HFFc6 (cell line): ENCODE measurements at regions not wholly inside any gene's neighbourhood (a gene's known extent, or its start where the extent isn't known, plus 50 kb on each side); places are given as distances from the start of the nearest gene placed in this dataset.
"Not testable (repeated sequence)": the region's sequence is repeated elsewhere in the genome, so short reads cannot be mapped to it uniquely, and the experiment has no call there.

Experiments
- DNase-seq: peaks from one replicate; pipeline ENCODE4 v3.0.0-alpha.2; 2018
- H3K27ac Mint-ChIP-seq: 2 replicates; pipeline ENCODE4 v1.8.0; 2020; ENCODE audit warnings: mild to moderate bottlenecking, mixed read lengths
- H3K27me3 Mint-ChIP-seq: 2 replicates; pipeline ENCODE4 v1.8.0; 2021; ENCODE audit warnings: mild to moderate bottlenecking, moderate library complexity, mixed read lengths; ENCODE audit not compliant: insufficient read depth
- H3K36me3 Mint-ChIP-seq: 2 replicates; pipeline ENCODE4 v1.8.0; 2021; ENCODE audit warnings: low read depth, mixed read lengths
- H3K4me1 Mint-ChIP-seq: 2 replicates; pipeline ENCODE4 v1.8.0; 2020; ENCODE audit warnings: low read depth, mixed read lengths
- H3K4me3 Mint-ChIP-seq: 2 replicates; pipeline ENCODE4 v1.8.0; 2020; ENCODE audit warnings: mild to moderate bottlenecking, moderate library complexity, mixed read lengths
- H3K9me3 Mint-ChIP-seq: 2 replicates; pipeline ENCODE4 v1.8.0; 2020; ENCODE audit warnings: mild to moderate bottlenecking, mixed read lengths
- CTCF ChIP-seq: fragments of 200-600 bp; sonication (generic); IDR thresholded peaks from 2 replicates; pipeline ENCODE4 v1.5.0; 2021; ENCODE audit warnings: antibody characterized with exemption, mild to moderate bottlenecking

DNA sequence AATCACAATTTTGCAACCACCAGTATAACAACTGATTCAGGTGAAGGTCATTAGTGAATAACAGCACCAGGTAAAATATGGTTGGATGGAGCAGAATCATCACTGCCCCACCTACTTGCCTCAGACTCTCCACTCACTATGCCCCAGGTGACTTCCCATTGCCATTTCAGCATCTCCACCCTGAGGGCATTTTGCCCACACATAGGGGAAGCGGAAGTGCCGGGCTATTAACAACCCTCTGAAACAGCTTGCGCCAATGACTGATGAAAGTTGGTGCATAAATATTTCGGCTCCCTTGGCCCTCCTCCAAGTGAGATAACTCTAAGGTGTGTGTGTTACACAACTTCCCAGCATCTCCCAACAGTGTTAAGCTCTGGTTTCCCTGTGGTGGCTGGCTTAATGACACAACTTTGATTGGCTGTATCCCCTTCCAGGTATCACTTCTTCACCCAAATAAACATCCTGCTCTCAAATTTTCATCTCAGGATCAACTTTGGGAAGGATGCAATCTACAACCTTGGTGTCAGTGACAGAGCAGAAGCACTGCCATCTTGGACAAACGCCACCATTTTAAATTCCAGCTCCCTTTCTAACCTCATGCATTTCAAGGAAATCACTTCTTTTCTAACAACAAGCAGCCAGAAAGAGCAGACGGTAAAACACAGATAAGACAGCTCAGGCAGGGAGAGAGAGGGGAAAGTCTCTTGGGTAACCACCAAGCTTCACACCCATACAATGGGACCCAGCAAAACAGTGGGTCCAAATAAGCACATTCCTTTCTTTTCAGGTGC, 73.6 kb upstream of the PPP2R5C start:
- Mint-ChIP-seq H3K27me3 (peaks cover 28% of the 10 kb centered on the region), H3K4me3 (no peak overlapping the region), H3K9me3 (no peaks in the 10 kb centered on the region), H3K36me3 (no peaks in the 10 kb centered on the region), H3K4me1 (no peaks in the 10 kb centered on the region), H3K27ac (no peak overlapping the region)
- no peak for TF ChIP-seq CTCF
- DNase-seq = no peak

DNA sequence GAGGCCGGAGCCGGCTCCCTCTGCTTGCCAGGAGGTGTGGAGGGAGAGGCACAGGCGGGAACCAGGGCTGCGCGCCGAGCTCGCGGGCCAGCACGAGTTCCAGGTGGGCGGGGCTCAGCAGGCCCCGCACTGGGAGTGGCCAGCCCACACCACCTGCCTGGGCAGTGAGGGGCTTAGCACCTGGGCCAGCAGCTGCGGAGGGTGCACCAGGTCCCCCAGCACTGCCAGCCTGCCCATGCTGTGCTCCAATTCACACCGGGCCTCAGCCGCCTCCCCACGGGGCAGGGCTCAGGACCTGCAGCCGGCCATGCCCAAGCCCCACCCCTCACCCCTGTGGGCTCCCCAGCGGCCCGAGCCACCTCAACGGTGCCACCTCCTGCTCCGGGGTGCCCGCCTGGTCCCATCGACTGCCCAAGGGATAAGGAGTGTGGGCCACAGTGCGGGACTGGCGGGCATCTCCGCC, 72.4 kb upstream of the PPP2R5C start:
- H3K9me3 Mint-ChIP-seq = no peaks in the 10 kb centered on the region
- no peak overlapping the region for H3K27ac Mint-ChIP-seq
- peaks cover 26% of the 10 kb centered on the region for H3K27me3 Mint-ChIP-seq
- no peak overlapping the region for H3K4me3 Mint-ChIP-seq
- H3K36me3 Mint-ChIP-seq = no peaks in the 10 kb centered on the region
- no peak for DNase-seq
- TF ChIP-seq CTCF = no peak
- H3K4me1 Mint-ChIP-seq = no peaks in the 10 kb centered on the region

- H3K27me3 Mint-ChIP-seq = peaks cover 26% of the 10 kb centered on the region
- not testable (repeated sequence) for H3K4me1 Mint-ChIP-seq, DNase-seq, H3K4me3 Mint-ChIP-seq, H3K9me3 Mint-ChIP-seq, H3K27ac Mint-ChIP-seq, H3K36me3 Mint-ChIP-seq
Observed at GRCh38 chr14:101689966-101690365, 71.5 kb upstream of the PPP2R5C start.

GRCh38 chr14:101695659-101696058, 65.8 kb upstream of the PPP2R5C start:
- H3K27me3 Mint-ChIP-seq = peaks cover 22% of the 10 kb centered on the region
- no peak for DNase-seq
- no peaks in the 10 kb centered on the region for H3K4me1 Mint-ChIP-seq
- no peak overlapping the region for H3K27ac Mint-ChIP-seq
- no peaks in the 10 kb centered on the region for H3K36me3 Mint-ChIP-seq
- no peak for TF ChIP-seq CTCF
- peaks cover 4% of the 10 kb centered on the region; the same call in 1 of the 2 replicates for H3K9me3 Mint-ChIP-seq
- no peak overlapping the region for H3K4me3 Mint-ChIP-seq

- no peak overlapping the region for H3K27ac Mint-ChIP-seq
- peaks cover 16% of the 10 kb centered on the region for H3K27me3 Mint-ChIP-seq
- H3K36me3 Mint-ChIP-seq = no peaks in the 10 kb centered on the region
- H3K4me3 Mint-ChIP-seq = no peak overlapping the region
- DNase-seq = no peak
- no peaks in the 10 kb centered on the region for H3K9me3 Mint-ChIP-seq
- TF ChIP-seq CTCF = no peak
- H3K4me1 Mint-ChIP-seq = peaks cover 7% of the 10 kb centered on the region
Observed at GRCh38 chr14:101704140-101704539, 57.4 kb upstream of the PPP2R5C start.

DNA sequence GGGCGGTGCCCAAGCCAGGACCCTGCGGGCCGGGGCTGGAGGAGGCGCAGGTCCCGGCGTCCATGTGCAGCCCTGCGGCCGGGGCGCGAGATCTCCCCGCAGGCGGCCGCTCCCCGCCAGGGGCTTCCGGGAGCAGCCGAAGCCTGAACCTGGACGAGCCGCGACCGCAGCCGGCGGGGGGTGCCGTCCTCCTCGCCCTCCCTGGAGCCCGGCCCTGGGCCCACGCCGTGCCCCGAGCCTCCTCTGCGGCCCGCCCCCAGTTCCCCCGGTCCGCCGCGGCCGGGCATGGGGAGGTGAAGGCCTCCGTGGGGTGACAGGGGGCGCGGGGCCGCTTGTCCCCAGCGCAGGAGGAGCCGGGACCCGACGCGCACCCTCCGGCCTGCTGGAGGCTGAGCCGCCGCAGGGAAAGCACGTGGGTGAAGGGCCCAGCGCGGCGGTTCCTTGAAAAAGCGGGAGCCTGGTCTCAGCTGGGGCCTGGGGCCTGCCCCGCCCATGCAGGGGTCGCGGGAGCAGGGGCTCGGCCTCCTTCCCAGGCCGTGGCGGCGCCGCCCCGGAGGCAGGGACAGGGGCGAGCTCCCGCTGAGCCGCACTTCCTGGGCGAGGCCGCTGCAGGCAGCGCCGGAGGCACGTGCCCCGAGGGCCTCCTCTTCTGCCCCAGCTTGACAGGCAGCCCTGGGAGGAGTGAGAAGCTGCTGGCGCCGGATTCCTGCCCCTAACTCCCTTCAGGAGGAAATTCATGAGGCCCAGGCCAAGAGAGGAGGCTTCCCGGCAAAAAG, 55.6 kb upstream of the PPP2R5C start:
- TF ChIP-seq CTCF = no peak
- H3K4me1 Mint-ChIP-seq = peaks cover 7% of the 10 kb centered on the region
- peaks cover 16% of the 10 kb centered on the region for H3K27me3 Mint-ChIP-seq
- H3K27ac Mint-ChIP-seq = no peak overlapping the region
- no peaks in the 10 kb centered on the region for H3K36me3 Mint-ChIP-seq
- no peak for DNase-seq
- no peak overlapping the region for H3K4me3 Mint-ChIP-seq
- H3K9me3 Mint-ChIP-seq = no peaks in the 10 kb centered on the region
